Stomach (tissue), 8 donors: ENCODE measurements at regions not wholly inside any gene's neighbourhood (a gene's known extent, or its start where the extent isn't known, plus 50 kb on each side); places are given as distances from the start of the nearest gene placed in this dataset.

ENCODE experiments used
- DNase-seq, 2 donors: peaks; one replicate each; pipeline versions ENCODE4 v3.0.0 to v3.0.0-alpha.2; 2013 to 2019
- H3K27ac ChIP-seq, 5 donors: fragments of 200-600 bp in 4 of 5; sonication (generic) in 4 of 5; one replicate each; pipeline ENCODE4 v1.5.1; 2013 to 2019; ENCODE audit warnings: mild to moderate bottlenecking in 1 of 5, moderate library complexity in 1 of 5
- H3K27me3 ChIP-seq, 3 donors: fragments of 200-600 bp; sonication (generic); one replicate each; pipeline ENCODE4 v1.5.1; 2017 to 2019; ENCODE audit warnings: mixed run types in 1 of 3
- H3K36me3 ChIP-seq, 4 donors: fragments of 200-600 bp; sonication (generic); 1 replicate in 3 of 4; 2 replicates in 1 of 4; pipeline ENCODE4 v1.5.1; 2016 to 2019
- H3K4me1 ChIP-seq, 4 donors: fragments of 200-600 bp; sonication (generic); one replicate each; pipeline ENCODE4 v1.5.1; 2016 to 2019
- H3K4me3 ChIP-seq, 4 donors: fragments of 200-600 bp; sonication (generic) in 3 of 4; one replicate each; pipeline ENCODE4 v1.5.1; 2016 to 2019; ENCODE audit warnings: mild to moderate bottlenecking in 1 of 4
- H3K9me3 ChIP-seq, 4 donors: fragments of 200-600 bp; sonication (generic); one replicate each; pipeline ENCODE4 v1.5.1; 2016 to 2019
- CTCF ChIP-seq, 7 experiments: fragments of 450-650 bp in 4 of 7; fragments of 200-600 bp in 3 of 7; sonication (generic) in 3 of 7; IDR thresholded peaks; one replicate each; pipeline ENCODE4 v1.5.1; 2016 to 2019; ENCODE audit warnings: antibody characterized with exemption in 7 of 7, control low read depth in 2 of 7, mild to moderate bottlenecking in 1 of 7
- EP300 ChIP-seq: sonication (generic); formaldehyde crosslinking; IDR thresholded peaks from one replicate; pipeline ENCODE4 v1.6.1; 2017; ENCODE audit warnings: antibody characterized with exemption
- POLR2A ChIP-seq, 4 donors: fragments of 450-650 bp; IDR thresholded peaks; one replicate each; pipeline ENCODE4 v1.6.1; 2016; ENCODE audit warnings: antibody characterized with exemption in 4 of 4, control low read depth in 2 of 4, mild to moderate bottlenecking in 1 of 4, moderate library complexity in 1 of 4
- POLR2AphosphoS5 ChIP-seq, 3 donors: sonication (generic); formaldehyde crosslinking; IDR thresholded peaks; one replicate each; pipeline ENCODE4 v1.6.1; 2016; ENCODE audit warnings: antibody characterized with exemption in 3 of 3
- WGBS, 5 donors: extraction: QIAGEN DNeasy Blood & Tissue Kit in 3 of 5; methylation state at CpG; one replicate each; pipeline versions ENCODE4 v1.1.5 to v1.1.7; 2013 to 2018; 5-methylcytosine and 5-hydroxymethylcytosine counted together
- intact Hi-C: fragments of 100-400 bp; cut with DNase I; formaldehyde crosslinking; loops from one replicate; pipeline ENCODE4 v1.15.1; 2023; ENCODE audit warnings: low total_unique reads
- donor health status: healthy with polysubstance abuse.
- donor health status: Bipolar disorder and iron deficiency.
- donor health status: healthy.

GRCh38 chr2:66270247-66270646 lies 164.7 kb upstream of the MEIS1 start:
- no peaks in the 10 kb centered on the region for H3K36me3 ChIP-seq
- no peaks in the 10 kb centered on the region for H3K9me3 ChIP-seq
- no peak for DNase-seq
- no peak overlapping the region for H3K27ac ChIP-seq
- H3K4me3 ChIP-seq: no peak overlapping the region
- no peaks in the 10 kb centered on the region for H3K27me3 ChIP-seq
- TF ChIP-seq POLR2AphosphoS5 (IDR thresholded peaks at IDR 0.05): no peak
- intact Hi-C loops: no loop called here
- no peaks in the 10 kb centered on the region for H3K4me1 ChIP-seq
- WGBS, 5 donors: 92 to 97% (median 93%) methylated on average over 1 of the region's 1 CpG

- intact Hi-C loops: no loop called here
- no peak overlapping the region for H3K4me3 ChIP-seq
- DNase-seq: no peak
- H3K27me3 ChIP-seq: no peaks in the 10 kb centered on the region
- no peaks in the 10 kb centered on the region for H3K4me1 ChIP-seq
- WGBS, 5 donors: 71 to 95% (median 93%) methylated on average over 1 of the region's 1 CpG
- TF ChIP-seq CTCF (IDR thresholded peaks at IDR 0.05): no peak
- no peak for TF ChIP-seq EP300
- no peak for TF ChIP-seq POLR2AphosphoS5 (IDR thresholded peaks at IDR 0.05)
- no peak for TF ChIP-seq POLR2A (IDR thresholded peaks at IDR 0.05)
- H3K36me3 ChIP-seq: no peaks in the 10 kb centered on the region
- H3K27ac ChIP-seq: no peak overlapping the region
- no peaks in the 10 kb centered on the region for H3K9me3 ChIP-seq
Observed at GRCh38 chr2:66269166-66269565, 165.8 kb upstream of the MEIS1 start.

- intact Hi-C loops: no loop called here
- no peaks in the 10 kb centered on the region for H3K9me3 ChIP-seq
- H3K27me3 ChIP-seq: no peaks in the 10 kb centered on the region
- H3K36me3 ChIP-seq: no peaks in the 10 kb centered on the region
- H3K4me1 ChIP-seq: no peaks in the 10 kb centered on the region
- TF ChIP-seq POLR2A (IDR thresholded peaks at IDR 0.05): no peak
- TF ChIP-seq EP300: no peak
- no peak for TF ChIP-seq POLR2AphosphoS5 (IDR thresholded peaks at IDR 0.05)
- no peak overlapping the region for H3K27ac ChIP-seq
- no peak overlapping the region for H3K4me3 ChIP-seq
- DNase-seq: no peak
Observed at GRCh38 chr2:66268756-66269155, 166.2 kb upstream of the MEIS1 start.

- 87 to 93% (median 89%) methylated on average over 3 of the region's 3 CpGs for WGBS, 5 donors
- TF ChIP-seq CTCF (IDR thresholded peaks at IDR 0.05) (no peak), POLR2AphosphoS5 (IDR thresholded peaks at IDR 0.05) (no peak), EP300 (no peak), POLR2A (IDR thresholded peaks at IDR 0.05) (no peak)
- no peak for DNase-seq
- intact Hi-C loops: no loop called here
- H3K9me3 ChIP-seq: no peaks in the 10 kb centered on the region
- no peaks in the 10 kb centered on the region for H3K27me3 ChIP-seq
- no peak overlapping the region for H3K4me3 ChIP-seq
- H3K27ac ChIP-seq: no peak overlapping the region
- H3K4me1 ChIP-seq: no peaks in the 10 kb centered on the region
- no peaks in the 10 kb centered on the region for H3K36me3 ChIP-seq
Observed at GRCh38 chr2:66264354-66264753, 170.6 kb upstream of the MEIS1 start.

- no peak overlapping the region for H3K4me3 ChIP-seq
Observed at GRCh38 chr2:66255867-66256266, 179.1 kb upstream of the MEIS1 start.

More at GRCh38 chr2:66255867-66256266, 179.1 kb upstream of the MEIS1 start:
- WGBS, 5 donors: 47 to 68% (median 52%) methylated on average over 3 of the region's 3 CpGs
- Histone ChIP-seq H3K4me1 (no peaks in the 10 kb centered on the region), H3K27ac (no peak overlapping the region), H3K27me3 (no peaks in the 10 kb centered on the region), H3K36me3 (no peaks in the 10 kb centered on the region), H3K9me3 (no peaks in the 10 kb centered on the region)
- intact Hi-C loops: no loop called here
- DNase-seq: no peak
- TF ChIP-seq CTCF (IDR thresholded peaks at IDR 0.05) (no peak), POLR2AphosphoS5 (IDR thresholded peaks at IDR 0.05) (no peak), EP300 (no peak), POLR2A (IDR thresholded peaks at IDR 0.05) (no peak)
